ENCODE measurements at regions not wholly inside any gene's neighbourhood (a gene's known extent, or its start where the extent isn't known, plus 50 kb on each side); places are given as distances from the start of the nearest gene placed in this dataset.

- Histone ChIP-seq H3K27ac (ENCODE audit: low read length) (no peak overlapping the region), H3K36me3 (ENCODE audit: insufficient read depth, low read length) (no peaks in the 10 kb centered on the region), H3K4me1 (ENCODE audit: insufficient read depth, low read length) (peaks cover 28% of the 10 kb centered on the region), H3K79me2 (ENCODE audit: insufficient read depth, low read length) (no peaks in the 10 kb centered on the region), H3K4me2 (ENCODE audit: insufficient read depth, low read length) (no peak overlapping the region), H3K9ac (ENCODE audit: low read depth, low read length) (no peak overlapping the region), H3K27me3 (ENCODE audit: insufficient read depth, low read length, poor library complexity) (no peaks in the 10 kb centered on the region), H4K20me1 (ENCODE audit: insufficient read depth, low read length) (no peaks in the 10 kb centered on the region), H3K9me3 (ENCODE audit: insufficient read depth, low read length, severe bottlenecking) (no peaks in the 10 kb centered on the region), H3K4me3 (ENCODE audit: low read depth in 1 of 2, low read length in 2 of 2) (no peak overlapping the region), H2AFZ (ENCODE audit: low read depth, low read length) (no peak overlapping the region)
- no peak for DNase-seq
- no peak for TF ChIP-seq EZH2 (IDR thresholded peaks at IDR 0.05; ENCODE audit: borderline replicate concordance, low read depth, low read length, severe bottlenecking)
- TF ChIP-seq CTCF (IDR thresholded peaks at IDR 0.05; ENCODE audit: borderline replicate concordance, extremely low read depth, low read length, poor library complexity, severe bottlenecking): no peak
- ATAC-seq (ENCODE audit: insufficient read depth, low read depth): no peak
Observed at GRCh38 chr3:103052236-103052830, 617.5 kb downstream of the ZPLD1 start.

GRCh38 chr3:103055021-103055520 lies 620.3 kb downstream of the ZPLD1 start:
- Histone ChIP-seq H3K4me2 (ENCODE audit: insufficient read depth, low read length) (no peak overlapping the region), H4K20me1 (ENCODE audit: insufficient read depth, low read length) (no peaks in the 10 kb centered on the region), H3K9ac (ENCODE audit: low read depth, low read length) (no peak overlapping the region), H3K27me3 (ENCODE audit: insufficient read depth, low read length, poor library complexity) (no peaks in the 10 kb centered on the region), H2AFZ (ENCODE audit: low read depth, low read length) (no peak overlapping the region), H3K36me3 (ENCODE audit: insufficient read depth, low read length) (no peaks in the 10 kb centered on the region), H3K9me3 (ENCODE audit: insufficient read depth, low read length, severe bottlenecking) (no peaks in the 10 kb centered on the region), H3K4me1 (ENCODE audit: insufficient read depth, low read length) (peaks cover 13% of the 10 kb centered on the region), H3K4me3 (ENCODE audit: low read depth in 1 of 2, low read length in 2 of 2) (no peak overlapping the region), H3K79me2 (ENCODE audit: insufficient read depth, low read length) (no peaks in the 10 kb centered on the region), H3K27ac (ENCODE audit: low read length) (no peak overlapping the region)
- TF ChIP-seq CTCF (IDR thresholded peaks at IDR 0.05; ENCODE audit: borderline replicate concordance, extremely low read depth, low read length, poor library complexity, severe bottlenecking): no peak
- no peak for TF ChIP-seq EZH2 (IDR thresholded peaks at IDR 0.05; ENCODE audit: borderline replicate concordance, low read depth, low read length, severe bottlenecking)
- ATAC-seq (ENCODE audit: insufficient read depth, low read depth) (no peak), DNase-seq (no peak)

- Histone ChIP-seq H2AFZ (ENCODE audit: low read depth, low read length) (no peak overlapping the region), H3K4me3 (ENCODE audit: low read depth in 1 of 2, low read length in 2 of 2) (no peak overlapping the region), H3K4me1 (ENCODE audit: insufficient read depth, low read length) (peaks cover 13% of the 10 kb centered on the region), H3K36me3 (ENCODE audit: insufficient read depth, low read length) (no peaks in the 10 kb centered on the region), H3K9ac (ENCODE audit: low read depth, low read length) (no peak overlapping the region), H3K27ac (ENCODE audit: low read length) (no peak overlapping the region), H3K79me2 (ENCODE audit: insufficient read depth, low read length) (no peaks in the 10 kb centered on the region), H3K4me2 (ENCODE audit: insufficient read depth, low read length) (no peak overlapping the region), H4K20me1 (ENCODE audit: insufficient read depth, low read length) (no peaks in the 10 kb centered on the region), H3K9me3 (ENCODE audit: insufficient read depth, low read length, severe bottlenecking) (no peaks in the 10 kb centered on the region), H3K27me3 (ENCODE audit: insufficient read depth, low read length, poor library complexity) (no peaks in the 10 kb centered on the region)
- TF ChIP-seq CTCF (IDR thresholded peaks at IDR 0.05; ENCODE audit: borderline replicate concordance, extremely low read depth, low read length, poor library complexity, severe bottlenecking) (no peak), EZH2 (IDR thresholded peaks at IDR 0.05; ENCODE audit: borderline replicate concordance, low read depth, low read length, severe bottlenecking) (no peak)
- DNase-seq (no peak), ATAC-seq (ENCODE audit: insufficient read depth, low read depth) (no peak)
Observed at GRCh38 chr3:103056542-103056941, 621.7 kb downstream of the ZPLD1 start.
